Mononuclear cell (primary cell): ENCODE measurements at regions not wholly inside any gene's neighbourhood (a gene's known extent, or its start where the extent isn't known, plus 50 kb on each side); places are given as distances from the start of the nearest gene placed in this dataset.

Source experiments
- H3K27me3 ChIP-seq: 2 replicates; pipeline ENCODE4 v1.6.0; 2011; ENCODE audit warnings: low read length, control low read depth; ENCODE audit not compliant: insufficient read depth
- H3K4me1 ChIP-seq: 2 replicates; pipeline ENCODE4 v1.5.1; 2011; ENCODE audit warnings: mild to moderate bottlenecking, low read length, control low read depth; ENCODE audit not compliant: insufficient read depth
- H3K4me3 ChIP-seq: 2 replicates; pipeline ENCODE4 v1.5.1; 2011; ENCODE audit warnings: mild to moderate bottlenecking, low read length, moderate library complexity
- H3K9me3 ChIP-seq: 2 replicates; pipeline ENCODE4 v1.5.1; 2011; ENCODE audit warnings: low read depth, mild to moderate bottlenecking, control low read depth, low read length

GRCh38 chr13:44211704-44212346, 161.8 kb upstream of the SERP2 start:
- no peaks in the 10 kb centered on the region for H3K9me3 ChIP-seq

GRCh38 chr13:44212633-44213396, 160.8 kb upstream of the SERP2 start:
- H3K9me3 ChIP-seq: no peaks in the 10 kb centered on the region
- no peaks in the 10 kb centered on the region for H3K4me1 ChIP-seq

More at GRCh38 chr13:44211704-44212346, 161.8 kb upstream of the SERP2 start:
- Histone ChIP-seq H3K27me3 (no peaks in the 10 kb centered on the region), H3K4me1 (no peaks in the 10 kb centered on the region), H3K4me3 (no peak overlapping the region)

GRCh38 chr13:44218501-44219240, 155.0 kb upstream of the SERP2 start:
- Histone ChIP-seq H3K9me3 (no peaks in the 10 kb centered on the region), H3K4me3 (no peak overlapping the region), H3K4me1 (no peaks in the 10 kb centered on the region), H3K27me3 (no peaks in the 10 kb centered on the region)

More at GRCh38 chr13:44212633-44213396, 160.8 kb upstream of the SERP2 start:
- Histone ChIP-seq H3K4me3 (no peak overlapping the region), H3K27me3 (no peaks in the 10 kb centered on the region)

- Histone ChIP-seq H3K27me3 (no peaks in the 10 kb centered on the region), H3K4me3 (no peak overlapping the region), H3K4me1 (no peaks in the 10 kb centered on the region), H3K9me3 (no peaks in the 10 kb centered on the region)
Observed at GRCh38 chr13:44219577-44220548, 153.8 kb upstream of the SERP2 start.

GRCh38 chr13:44220948-44221347, 152.7 kb upstream of the SERP2 start:
- H3K4me3 ChIP-seq: no peak overlapping the region
- H3K4me1 ChIP-seq: no peaks in the 10 kb centered on the region
- no peaks in the 10 kb centered on the region for H3K27me3 ChIP-seq
- H3K9me3 ChIP-seq: no peaks in the 10 kb centered on the region

- H3K4me1 ChIP-seq: no peaks in the 10 kb centered on the region
- H3K27me3 ChIP-seq: no peaks in the 10 kb centered on the region
- H3K4me3 ChIP-seq: no peak overlapping the region
Observed at GRCh38 chr13:44221657-44222056, 152.0 kb upstream of the SERP2 start.

GRCh38 chr13:44223770-44224444, 149.7 kb upstream of the SERP2 start:
- Histone ChIP-seq H3K4me1 (no peaks in the 10 kb centered on the region), H3K27me3 (no peaks in the 10 kb centered on the region), H3K4me3 (no peak overlapping the region), H3K9me3 (no peaks in the 10 kb centered on the region)

More at GRCh38 chr13:44221657-44222056, 152.0 kb upstream of the SERP2 start:
- H3K9me3 ChIP-seq: no peaks in the 10 kb centered on the region

- Histone ChIP-seq H3K4me1 (no peaks in the 10 kb centered on the region), H3K27me3 (no peaks in the 10 kb centered on the region), H3K4me3 (no peak overlapping the region), H3K9me3 (no peaks in the 10 kb centered on the region)
Observed at GRCh38 chr13:44224450-44225149, 149.0 kb upstream of the SERP2 start.

- H3K9me3 ChIP-seq: no peaks in the 10 kb centered on the region
- no peaks in the 10 kb centered on the region for H3K27me3 ChIP-seq
- no peak overlapping the region for H3K4me3 ChIP-seq
- no peaks in the 10 kb centered on the region for H3K4me1 ChIP-seq
Observed at GRCh38 chr13:44229371-44230030, 144.1 kb upstream of the SERP2 start.

GRCh38 chr13:44230071-44230470, 143.6 kb upstream of the SERP2 start:
- H3K4me1 ChIP-seq: no peaks in the 10 kb centered on the region
- H3K9me3 ChIP-seq: no peaks in the 10 kb centered on the region
- H3K27me3 ChIP-seq: no peaks in the 10 kb centered on the region
- H3K4me3 ChIP-seq: no peak overlapping the region

GRCh38 chr13:44230736-44231135, 142.9 kb upstream of the SERP2 start:
- no peaks in the 10 kb centered on the region for H3K27me3 ChIP-seq
- H3K4me1 ChIP-seq: no peaks in the 10 kb centered on the region
- no peak overlapping the region for H3K4me3 ChIP-seq
- H3K9me3 ChIP-seq: no peaks in the 10 kb centered on the region

GRCh38 chr13:44231786-44232516, 141.7 kb upstream of the SERP2 start:
- Histone ChIP-seq H3K4me3 (no peak overlapping the region), H3K9me3 (no peaks in the 10 kb centered on the region), H3K27me3 (no peaks in the 10 kb centered on the region), H3K4me1 (peaks cover 6% of the 10 kb centered on the region)

GRCh38 chr13:44232774-44233173, 140.8 kb upstream of the SERP2 start:
- Histone ChIP-seq H3K27me3 (no peaks in the 10 kb centered on the region), H3K4me3 (no peak overlapping the region), H3K4me1 (peaks cover 14% of the 10 kb centered on the region), H3K9me3 (no peaks in the 10 kb centered on the region)
